PFSK-1 (cell line): ENCODE measurements at regions not wholly inside any gene's neighbourhood (a gene's known extent, or its start where the extent isn't known, plus 50 kb on each side); places are given as distances from the start of the nearest gene placed in this dataset.

ENCODE experiments used
- POLR2AphosphoS5 ChIP-seq: IDR thresholded peaks from 2 replicates; pipeline ENCODE4 v1.6.1; 2012; ENCODE audit warnings: low read depth, mild to moderate bottlenecking, control low read depth, low read length, moderate library complexity
- SIN3A ChIP-seq: IDR thresholded peaks from 2 replicates; pipeline ENCODE4 v1.6.1; 2012; ENCODE audit warnings: mild to moderate bottlenecking, low read length, moderate library complexity, borderline replicate concordance; ENCODE audit not compliant: insufficient read depth
- TAF1 ChIP-seq: IDR thresholded peaks from 2 replicates; pipeline ENCODE4 v1.6.1; 2012; ENCODE audit warnings: low read length, control low read depth, borderline replicate concordance; ENCODE audit not compliant: insufficient read depth
- TF ChIP-seq, protein P1 (sequence below), 2 experiments: IDR thresholded peaks; 2 replicates each; pipeline versions ENCODE4 v1.6.1 to v1.8.0; 2011 to 2012; ENCODE audit warnings: low read depth in 2 of 2, low read length in 2 of 2, control low read depth in 1 of 2, inconsistent platforms in 1 of 2, mild to moderate bottlenecking in 1 of 2, moderate library complexity in 1 of 2; ENCODE audit not compliant: insufficient read depth in 1 of 2

GRCh38 chr16:66194866-66195265 lies 171.6 kb upstream of the CDH5 start:
- TF ChIP-seq, protein P1, sequence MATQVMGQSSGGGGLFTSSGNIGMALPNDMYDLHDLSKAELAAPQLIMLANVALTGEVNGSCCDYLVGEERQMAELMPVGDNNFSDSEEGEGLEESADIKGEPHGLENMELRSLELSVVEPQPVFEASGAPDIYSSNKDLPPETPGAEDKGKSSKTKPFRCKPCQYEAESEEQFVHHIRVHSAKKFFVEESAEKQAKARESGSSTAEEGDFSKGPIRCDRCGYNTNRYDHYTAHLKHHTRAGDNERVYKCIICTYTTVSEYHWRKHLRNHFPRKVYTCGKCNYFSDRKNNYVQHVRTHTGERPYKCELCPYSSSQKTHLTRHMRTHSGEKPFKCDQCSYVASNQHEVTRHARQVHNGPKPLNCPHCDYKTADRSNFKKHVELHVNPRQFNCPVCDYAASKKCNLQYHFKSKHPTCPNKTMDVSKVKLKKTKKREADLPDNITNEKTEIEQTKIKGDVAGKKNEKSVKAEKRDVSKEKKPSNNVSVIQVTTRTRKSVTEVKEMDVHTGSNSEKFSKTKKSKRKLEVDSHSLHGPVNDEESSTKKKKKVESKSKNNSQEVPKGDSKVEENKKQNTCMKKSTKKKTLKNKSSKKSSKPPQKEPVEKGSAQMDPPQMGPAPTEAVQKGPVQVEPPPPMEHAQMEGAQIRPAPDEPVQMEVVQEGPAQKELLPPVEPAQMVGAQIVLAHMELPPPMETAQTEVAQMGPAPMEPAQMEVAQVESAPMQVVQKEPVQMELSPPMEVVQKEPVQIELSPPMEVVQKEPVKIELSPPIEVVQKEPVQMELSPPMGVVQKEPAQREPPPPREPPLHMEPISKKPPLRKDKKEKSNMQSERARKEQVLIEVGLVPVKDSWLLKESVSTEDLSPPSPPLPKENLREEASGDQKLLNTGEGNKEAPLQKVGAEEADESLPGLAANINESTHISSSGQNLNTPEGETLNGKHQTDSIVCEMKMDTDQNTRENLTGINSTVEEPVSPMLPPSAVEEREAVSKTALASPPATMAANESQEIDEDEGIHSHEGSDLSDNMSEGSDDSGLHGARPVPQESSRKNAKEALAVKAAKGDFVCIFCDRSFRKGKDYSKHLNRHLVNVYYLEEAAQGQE (IDR thresholded peaks at IDR 0.05; ENCODE audit: insufficient read depth in 1 of 2, low read depth in 2 of 2, low read length in 2 of 2): no peak
- TF ChIP-seq TAF1 (no peak), SIN3A (no peak), POLR2AphosphoS5 (no peak)
